A549 (cell line): ENCODE measurements at regions not wholly inside any gene's neighbourhood (a gene's known extent, or its start where the extent isn't known, plus 50 kb on each side); places are given as distances from the start of the nearest gene placed in this dataset.

Experiments used
- CTCF ChIP-seq: fragments of >200 bp; sonication (Bioruptor Twin); formaldehyde crosslinking; IDR thresholded peaks from 3 replicates; pipeline ENCODE4 v1.5.1; 2016
- KDM5A ChIP-seq: fragments of 200-600 bp; sonication (generic); IDR thresholded peaks from 2 replicates; pipeline ENCODE4 v1.6.1; 2016; ENCODE audit warnings: antibody characterized with exemption, mild to moderate bottlenecking

GRCh38 chr6:160929831-160930230, 61.7 kb upstream of the MAP3K4 start:
- TF ChIP-seq CTCF = no peak
- no peak for TF ChIP-seq KDM5A
